Esophagus squamous epithelium (tissue), 4 donors: ENCODE measurements at regions not wholly inside any gene's neighbourhood (a gene's known extent, or its start where the extent isn't known, plus 50 kb on each side); places are given as distances from the start of the nearest gene placed in this dataset.

Source experiments
- POLR2A ChIP-seq, 4 donors: fragments of 450-650 bp; IDR thresholded peaks; one replicate each; pipeline ENCODE4 v1.6.1; 2017; ENCODE audit warnings: antibody characterized with exemption in 4 of 4, mild to moderate bottlenecking in 4 of 4, moderate library complexity in 3 of 4
- TF ChIP-seq, protein P1 (sequence below), 6 experiments: fragments of 450-650 bp in 4 of 6; fragments of 200-600 bp in 2 of 6; sonication (generic) in 2 of 6; IDR thresholded peaks; one replicate each; pipeline ENCODE4 v1.5.1; 2016 to 2019; ENCODE audit warnings: antibody characterized with exemption in 6 of 6, mild to moderate bottlenecking in 4 of 6, moderate library complexity in 4 of 6

DNA sequence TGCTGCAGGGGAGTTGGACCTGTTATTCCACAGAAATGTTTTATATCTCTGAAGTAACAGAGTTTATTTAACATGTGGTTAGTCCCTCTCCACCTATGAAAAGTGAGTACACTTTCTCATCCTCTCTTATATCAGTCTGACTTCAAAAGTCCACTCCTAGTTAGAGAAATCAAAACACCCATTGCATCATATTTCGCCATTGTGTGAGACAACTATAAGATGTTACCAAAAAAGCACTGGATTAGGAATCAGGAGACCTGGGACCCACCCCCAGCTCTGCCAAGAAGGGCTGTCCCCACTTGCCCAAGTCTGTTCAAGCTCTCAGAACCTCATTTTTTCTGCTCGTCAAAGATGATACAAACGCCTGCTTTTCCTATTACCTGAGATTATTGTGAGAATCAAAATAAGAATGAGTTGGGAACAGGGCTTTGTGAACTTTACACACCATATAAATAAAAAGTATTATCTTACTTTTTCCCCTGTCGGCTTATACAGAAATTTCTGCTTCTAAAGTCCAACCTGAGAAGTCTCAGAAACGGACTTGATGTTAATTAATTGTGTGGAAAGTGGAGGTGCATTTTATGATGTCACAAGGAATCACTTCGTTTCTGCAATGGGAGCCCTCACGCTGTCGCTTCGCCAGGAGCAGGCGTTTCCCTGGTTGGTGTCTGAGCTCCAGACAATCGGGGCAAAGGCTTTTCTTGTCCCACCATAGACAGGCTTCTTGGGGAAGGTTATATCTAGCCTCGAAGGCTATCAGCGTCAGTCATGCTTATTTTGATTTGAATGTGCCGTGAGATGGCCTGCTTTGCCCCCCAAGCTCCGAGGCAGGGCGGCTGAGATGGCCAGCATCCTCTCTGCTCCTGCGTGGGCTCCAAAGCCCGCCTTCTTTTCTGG lies 89.6 kb upstream of the ZNF516 start:
- TF ChIP-seq POLR2A (IDR thresholded peaks at IDR 0.05): no peak
- TF ChIP-seq, protein P1, sequence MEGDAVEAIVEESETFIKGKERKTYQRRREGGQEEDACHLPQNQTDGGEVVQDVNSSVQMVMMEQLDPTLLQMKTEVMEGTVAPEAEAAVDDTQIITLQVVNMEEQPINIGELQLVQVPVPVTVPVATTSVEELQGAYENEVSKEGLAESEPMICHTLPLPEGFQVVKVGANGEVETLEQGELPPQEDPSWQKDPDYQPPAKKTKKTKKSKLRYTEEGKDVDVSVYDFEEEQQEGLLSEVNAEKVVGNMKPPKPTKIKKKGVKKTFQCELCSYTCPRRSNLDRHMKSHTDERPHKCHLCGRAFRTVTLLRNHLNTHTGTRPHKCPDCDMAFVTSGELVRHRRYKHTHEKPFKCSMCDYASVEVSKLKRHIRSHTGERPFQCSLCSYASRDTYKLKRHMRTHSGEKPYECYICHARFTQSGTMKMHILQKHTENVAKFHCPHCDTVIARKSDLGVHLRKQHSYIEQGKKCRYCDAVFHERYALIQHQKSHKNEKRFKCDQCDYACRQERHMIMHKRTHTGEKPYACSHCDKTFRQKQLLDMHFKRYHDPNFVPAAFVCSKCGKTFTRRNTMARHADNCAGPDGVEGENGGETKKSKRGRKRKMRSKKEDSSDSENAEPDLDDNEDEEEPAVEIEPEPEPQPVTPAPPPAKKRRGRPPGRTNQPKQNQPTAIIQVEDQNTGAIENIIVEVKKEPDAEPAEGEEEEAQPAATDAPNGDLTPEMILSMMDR (IDR thresholded peaks at IDR 0.05): no peak
